ENCODE measurements at regions not wholly inside any gene's neighbourhood (a gene's known extent, or its start where the extent isn't known, plus 50 kb on each side); places are given as distances from the start of the nearest gene placed in this dataset.

DNA sequence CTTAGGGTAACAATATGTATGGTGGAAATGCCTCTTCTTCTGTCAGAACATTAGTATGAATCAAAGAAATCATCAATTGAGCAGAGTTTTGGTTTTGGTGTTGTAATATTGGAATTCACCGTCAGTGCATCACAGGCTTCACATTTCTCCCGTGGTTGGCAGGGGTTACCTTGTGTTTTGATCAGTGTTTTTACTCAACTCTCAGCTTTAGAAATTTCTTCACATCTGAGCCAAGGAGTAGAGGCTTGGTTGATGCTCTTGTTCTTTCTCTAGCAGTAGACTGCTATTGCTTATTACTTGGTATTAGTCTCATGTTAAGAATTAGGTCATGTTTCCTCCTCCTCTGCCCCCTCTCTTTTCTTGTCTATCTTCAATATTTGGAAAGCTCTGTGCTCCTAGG is 188.8 kb upstream of the SMIM30 start:
- H3K4me1 ChIP-seq (ENCODE audit: control insufficient read depth, insufficient read depth, low read length), result no peaks in the 10 kb centered on the region
- in situ Hi-C loops (cut with MboI; ENCODE audit: low sequenced_read_pairs) (no loop called here), dilution Hi-C loops (cut with HindIII; ENCODE audit: low sequenced_read_pairs, unreplicated experiment) (no loop called here), intact Hi-C loops (cut with micrococcal nuclease) (no loop called here)
- no CpG with 5 or more reads among the region's 2 CpGs for WGBS, 2 experiments (ENCODE audit: extremely low coverage in 2 of 2, insufficient read length in 1 of 2)
- no peak for DNase-seq
- no peak overlapping the region for H3K4me3 ChIP-seq (ENCODE audit: insufficient read depth, low read depth, low read length)
- no peak overlapping the region for H2AK5ac ChIP-seq (ENCODE audit: low read depth, low read length)
- H2BK15ac ChIP-seq (ENCODE audit: low read depth, low read length), result no peak overlapping the region
- no peak overlapping the region for H3K27ac ChIP-seq (ENCODE audit: insufficient read depth, low read length)
- H3K27me3 ChIP-seq (ENCODE audit: control insufficient read depth, insufficient read depth, low read length), result no peaks in the 10 kb centered on the region
- no peaks in the 10 kb centered on the region for H3K9me1 ChIP-seq (ENCODE audit: insufficient read depth, low read length)
- H2AFZ ChIP-seq (replicated peaks; ENCODE audit: low read length, poor library complexity), result no peak overlapping the region
- no peak overlapping the region for H3K18ac ChIP-seq (ENCODE audit: low read depth, low read length)
- no peak overlapping the region for H3K14ac ChIP-seq (replicated peaks; ENCODE audit: low read depth, low read length)
- no peak overlapping the region for H3K9ac ChIP-seq (ENCODE audit: low read depth, low read length)
- H2BK120ac ChIP-seq (ENCODE audit: low read depth, low read length), result no peak overlapping the region
- ATAC-seq (ENCODE audit: low read depth), result no peak
- H3K4ac ChIP-seq (ENCODE audit: low read depth, low read length), result no peak overlapping the region
- TF ChIP-seq MAFK (IDR thresholded peaks at IDR 0.05; ENCODE audit: low read depth, low read length) (no peak), MXI1 (IDR thresholded peaks at IDR 0.05; ENCODE audit: borderline replicate concordance, low read depth, low read length) (no peak), RAD21 (IDR thresholded peaks at IDR 0.05; ENCODE audit: low read length) (no peak), SMC3 (IDR thresholded peaks at IDR 0.05; ENCODE audit: low read depth, low read length) (no peak), CEBPB (IDR thresholded peaks at IDR 0.05; ENCODE audit: low read depth, low read length) (no peak), FOS (IDR thresholded peaks at IDR 0.05; ENCODE audit: low read depth, low read length) (no peak), CHD1 (IDR thresholded peaks at IDR 0.05; ENCODE audit: low read depth, low read length) (no peak), BHLHE40 (IDR thresholded peaks at IDR 0.05; ENCODE audit: low read depth, low read length) (no peak), RCOR1 (IDR thresholded peaks at IDR 0.05; ENCODE audit: insufficient replicate concordance, low read length) (no peak), POLR2A (IDR thresholded peaks at IDR 0.05; ENCODE audit: low read depth, low read length) (no peak), NFE2L2 (IDR thresholded peaks at IDR 0.05; ENCODE audit: low read depth, low read length) (no peak)
- TF ChIP-seq, protein P1, sequence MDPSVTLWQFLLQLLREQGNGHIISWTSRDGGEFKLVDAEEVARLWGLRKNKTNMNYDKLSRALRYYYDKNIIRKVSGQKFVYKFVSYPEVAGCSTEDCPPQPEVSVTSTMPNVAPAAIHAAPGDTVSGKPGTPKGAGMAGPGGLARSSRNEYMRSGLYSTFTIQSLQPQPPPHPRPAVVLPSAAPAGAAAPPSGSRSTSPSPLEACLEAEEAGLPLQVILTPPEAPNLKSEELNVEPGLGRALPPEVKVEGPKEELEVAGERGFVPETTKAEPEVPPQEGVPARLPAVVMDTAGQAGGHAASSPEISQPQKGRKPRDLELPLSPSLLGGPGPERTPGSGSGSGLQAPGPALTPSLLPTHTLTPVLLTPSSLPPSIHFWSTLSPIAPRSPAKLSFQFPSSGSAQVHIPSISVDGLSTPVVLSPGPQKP (IDR thresholded peaks at IDR 0.05; ENCODE audit: borderline replicate concordance, low read depth, low read length), result no peak
- TF ChIP-seq, protein P2, sequence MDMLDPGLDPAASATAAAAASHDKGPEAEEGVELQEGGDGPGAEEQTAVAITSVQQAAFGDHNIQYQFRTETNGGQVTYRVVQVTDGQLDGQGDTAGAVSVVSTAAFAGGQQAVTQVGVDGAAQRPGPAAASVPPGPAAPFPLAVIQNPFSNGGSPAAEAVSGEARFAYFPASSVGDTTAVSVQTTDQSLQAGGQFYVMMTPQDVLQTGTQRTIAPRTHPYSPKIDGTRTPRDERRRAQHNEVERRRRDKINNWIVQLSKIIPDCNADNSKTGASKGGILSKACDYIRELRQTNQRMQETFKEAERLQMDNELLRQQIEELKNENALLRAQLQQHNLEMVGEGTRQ (IDR thresholded peaks at IDR 0.05; ENCODE audit: low read depth, low read length), result no peak
- TF ChIP-seq, protein P3, sequence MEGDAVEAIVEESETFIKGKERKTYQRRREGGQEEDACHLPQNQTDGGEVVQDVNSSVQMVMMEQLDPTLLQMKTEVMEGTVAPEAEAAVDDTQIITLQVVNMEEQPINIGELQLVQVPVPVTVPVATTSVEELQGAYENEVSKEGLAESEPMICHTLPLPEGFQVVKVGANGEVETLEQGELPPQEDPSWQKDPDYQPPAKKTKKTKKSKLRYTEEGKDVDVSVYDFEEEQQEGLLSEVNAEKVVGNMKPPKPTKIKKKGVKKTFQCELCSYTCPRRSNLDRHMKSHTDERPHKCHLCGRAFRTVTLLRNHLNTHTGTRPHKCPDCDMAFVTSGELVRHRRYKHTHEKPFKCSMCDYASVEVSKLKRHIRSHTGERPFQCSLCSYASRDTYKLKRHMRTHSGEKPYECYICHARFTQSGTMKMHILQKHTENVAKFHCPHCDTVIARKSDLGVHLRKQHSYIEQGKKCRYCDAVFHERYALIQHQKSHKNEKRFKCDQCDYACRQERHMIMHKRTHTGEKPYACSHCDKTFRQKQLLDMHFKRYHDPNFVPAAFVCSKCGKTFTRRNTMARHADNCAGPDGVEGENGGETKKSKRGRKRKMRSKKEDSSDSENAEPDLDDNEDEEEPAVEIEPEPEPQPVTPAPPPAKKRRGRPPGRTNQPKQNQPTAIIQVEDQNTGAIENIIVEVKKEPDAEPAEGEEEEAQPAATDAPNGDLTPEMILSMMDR (conservative IDR thresholded peaks at IDR 0.05; ENCODE audit: low read depth, low read length), result no peak
- H2BK5ac ChIP-seq (ENCODE audit: low read depth, low read length, poor library complexity, severe bottlenecking), result no peak overlapping the region
- H2AK9ac ChIP-seq (replicated peaks; ENCODE audit: low read depth, low read length, poor library complexity), result no peak overlapping the region
- H3K4me2 ChIP-seq (ENCODE audit: low read depth, low read length), result no peak overlapping the region
- no peaks in the 10 kb centered on the region for H3K9me3 ChIP-seq (ENCODE audit: control insufficient read depth, insufficient read depth, low read length)
- H3K36me3 ChIP-seq (ENCODE audit: control insufficient read depth, insufficient read depth, low read length), result no peaks in the 10 kb centered on the region
- no peak overlapping the region for H2BK20ac ChIP-seq (ENCODE audit: low read depth, low read length)
- H4K5ac ChIP-seq (ENCODE audit: low read depth, low read length), result no peak overlapping the region
- no peaks in the 10 kb centered on the region for H3K79me1 ChIP-seq (ENCODE audit: low read depth in 1 of 2, low read length in 2 of 2)
- H3K23ac ChIP-seq (ENCODE audit: low read depth, low read length), result no peak overlapping the region
- no peak overlapping the region for H4K91ac ChIP-seq (ENCODE audit: insufficient read depth, low read depth, low read length)
- BruUV-seq (replicated peaks), result no TSS peak
- ChIA-PET POLR2A (ENCODE audit: unreplicated experiment) (no interaction called here), CTCF (no interaction called here)
- no peak overlapping the region for H3K56ac ChIP-seq (ENCODE audit: extremely low read depth, insufficient read depth, low read length)
- H4K20me1 ChIP-seq (ENCODE audit: insufficient read depth, low read length), result no peaks in the 10 kb centered on the region
- no peak overlapping the region for H4K8ac ChIP-seq (ENCODE audit: low read depth in 2 of 2, low read length in 2 of 2)

All from IMR-90 (cell line).